Left lung (tissue), 4 donors: ENCODE measurements at regions not wholly inside any gene's neighbourhood (a gene's known extent, or its start where the extent isn't known, plus 50 kb on each side); places are given as distances from the start of the nearest gene placed in this dataset.

Experiments used
- ATAC-seq: fragments of 200-7000 bp; cut with Tn5 transposase; one replicate; pipeline ENCODE4 v1.9.1; 2020; ENCODE audit warnings: moderate library complexity
- DNase-seq, 4 donors: peaks; one replicate each; pipeline ENCODE4 v3.0.0-alpha.2; 2013 to 2020
- H3K27ac ChIP-seq, 2 donors: fragments of 200-600 bp; sonication (generic) in 1 of 2; one replicate each; pipeline versions ENCODE4 v1.5.0 to v1.8.0; 2020 to 2021
- H3K27me3 ChIP-seq, 2 donors: fragments of 200-600 bp; sonication (generic) in 1 of 2; one replicate each; pipeline versions ENCODE4 v1.5.0 to v1.8.0; 2020 to 2021
- H3K36me3 ChIP-seq, 2 donors: fragments of 200-600 bp; sonication (generic) in 1 of 2; one replicate each; pipeline versions ENCODE4 v1.5.0 to v1.8.0; 2020 to 2021
- H3K4me1 ChIP-seq, 2 donors: fragments of 200-600 bp; one replicate each; pipeline ENCODE4 v1.8.0; 2021
- H3K4me3 ChIP-seq, 2 donors: fragments of 200-600 bp; sonication (generic) in 1 of 2; one replicate each; pipeline versions ENCODE4 v1.5.0 to v1.8.0; 2020 to 2021; ENCODE audit warnings: mild to moderate bottlenecking in 1 of 2
- H3K9me3 ChIP-seq, 2 donors: fragments of 200-600 bp; sonication (generic) in 1 of 2; one replicate each; pipeline versions ENCODE4 v1.5.0 to v1.8.0; 2020 to 2021
- CTCF ChIP-seq, 2 donors: fragments of 200-600 bp; sonication (generic) in 1 of 2; IDR thresholded peaks; one replicate each; pipeline versions ENCODE4 v1.5.0 to v1.8.0; 2021; ENCODE audit warnings: antibody characterized with exemption in 2 of 2
- intact Hi-C, 2 donors: fragments of 100-400 bp; cut with DNase I; formaldehyde crosslinking; loops; one replicate each; pipeline versions ENCODE4 v1.11.2 to v1.14.2; 2022
- donor health status: DM: no; HTN: yes; CAD: no.
- donor health status: DM: no; HTN: no; CAD: no.

GRCh38 chr12:87320724-87321123 lies 708.5 kb downstream of the C12orf50 start:
- H3K4me1 ChIP-seq, result no peaks in the 10 kb centered on the region
- H3K36me3 ChIP-seq, result no peaks in the 10 kb centered on the region
- DNase-seq, result no peak
- no peak overlapping the region for H3K27ac ChIP-seq
- intact Hi-C loops, result no loop called here
- ATAC-seq, result no peak
- no peak overlapping the region for H3K4me3 ChIP-seq
- TF ChIP-seq CTCF (IDR thresholded peaks at IDR 0.05), result no peak
- H3K9me3 ChIP-seq, result no peaks in the 10 kb centered on the region
- no peaks in the 10 kb centered on the region for H3K27me3 ChIP-seq

GRCh38 chr12:87317302-87317701 lies 711.9 kb downstream of the C12orf50 start:
- no peaks in the 10 kb centered on the region for H3K9me3 ChIP-seq
- H3K27me3 ChIP-seq, result no peaks in the 10 kb centered on the region
- no peak overlapping the region for H3K27ac ChIP-seq
- H3K36me3 ChIP-seq, result no peaks in the 10 kb centered on the region
- H3K4me3 ChIP-seq, result no peak overlapping the region
- intact Hi-C loops, result no loop called here
- TF ChIP-seq CTCF (IDR thresholded peaks at IDR 0.05), result no peak
- ATAC-seq, result no peak
- DNase-seq, result peak in 1 of 4 donors; percentile 4
- H3K4me1 ChIP-seq, result no peaks in the 10 kb centered on the region

- no peak for TF ChIP-seq CTCF (IDR thresholded peaks at IDR 0.05)
- intact Hi-C loops, result no loop called here
- DNase-seq, result no peak
- no peak overlapping the region for H3K4me3 ChIP-seq
- peak; percentile 64 for ATAC-seq
- no peaks in the 10 kb centered on the region for H3K9me3 ChIP-seq
- H3K36me3 ChIP-seq, result no peaks in the 10 kb centered on the region
- H3K27me3 ChIP-seq, result no peaks in the 10 kb centered on the region
- peak overlapping the region in 1 of 2 donors; percentile 27 for H3K27ac ChIP-seq
- H3K4me1 ChIP-seq, result no peaks in the 10 kb centered on the region
These were observed 718.0 kb downstream of the C12orf50 start for GRCh38 chr12:87311206-87311605.

GRCh38 chr12:87310126-87310525 lies 719.1 kb downstream of the C12orf50 start:
- intact Hi-C loops, result no loop called here
- Histone ChIP-seq H3K4me3 (no peak overlapping the region), H3K4me1 (no peaks in the 10 kb centered on the region), H3K27me3 (no peaks in the 10 kb centered on the region), H3K27ac (peak overlapping the region in 1 of 2 donors; percentile 15), H3K9me3 (no peaks in the 10 kb centered on the region), H3K36me3 (no peaks in the 10 kb centered on the region)
- DNase-seq (no peak), ATAC-seq (no peak)
- no peak for TF ChIP-seq CTCF (IDR thresholded peaks at IDR 0.05)

- no peak for ATAC-seq
- no peak for DNase-seq
- Histone ChIP-seq H3K27ac (no peak overlapping the region), H3K4me1 (no peaks in the 10 kb centered on the region), H3K9me3 (no peaks in the 10 kb centered on the region), H3K4me3 (no peak overlapping the region), H3K36me3 (no peaks in the 10 kb centered on the region), H3K27me3 (no peaks in the 10 kb centered on the region)
- TF ChIP-seq CTCF (IDR thresholded peaks at IDR 0.05), result no peak
- intact Hi-C loops, result no loop called here
These were observed 723.7 kb downstream of the C12orf50 start for GRCh38 chr12:87305481-87305880.
